HG02870 (cell line): ENCODE measurements at regions not wholly inside any gene's neighbourhood (a gene's known extent, or its start where the extent isn't known, plus 50 kb on each side); places are given as distances from the start of the nearest gene placed in this dataset.
"Not testable (repeated sequence)": the region's sequence is repeated elsewhere in the genome, so short reads cannot be mapped to it uniquely, and the experiment has no call there.

Source experiments
- ATAC-seq: cut with Tn5 transposase; IDR thresholded peaks from one replicate; pipeline ENCODE4 v1.9.1; 2021; ENCODE audit warnings: mild to moderate bottlenecking, moderate library complexity; ENCODE audit not compliant: unreplicated experiment

DNA sequence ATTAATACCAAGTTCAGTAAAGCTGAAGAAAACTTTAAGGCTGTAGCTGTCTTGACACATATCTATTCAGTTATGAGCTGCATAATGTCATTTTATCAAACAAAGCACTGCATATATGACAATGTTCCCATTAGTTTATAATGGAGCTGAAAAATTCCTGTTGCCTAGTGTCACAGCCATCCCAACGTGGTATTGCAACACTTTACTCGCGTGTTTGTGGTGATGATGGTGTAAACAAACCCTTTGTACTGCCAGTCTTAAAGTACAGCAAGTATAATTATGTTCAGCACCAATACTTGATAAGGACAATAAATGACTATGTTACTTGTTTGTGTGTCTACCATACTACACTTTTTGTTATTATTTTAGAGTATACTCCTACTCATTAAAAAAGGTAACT, 1415.6 kb upstream of the PCDH7 start:
- ATAC-seq: no peak

- no peak for ATAC-seq
Observed at GRCh38 chr4:29307256-29307655, 1412.9 kb upstream of the PCDH7 start.

DNA sequence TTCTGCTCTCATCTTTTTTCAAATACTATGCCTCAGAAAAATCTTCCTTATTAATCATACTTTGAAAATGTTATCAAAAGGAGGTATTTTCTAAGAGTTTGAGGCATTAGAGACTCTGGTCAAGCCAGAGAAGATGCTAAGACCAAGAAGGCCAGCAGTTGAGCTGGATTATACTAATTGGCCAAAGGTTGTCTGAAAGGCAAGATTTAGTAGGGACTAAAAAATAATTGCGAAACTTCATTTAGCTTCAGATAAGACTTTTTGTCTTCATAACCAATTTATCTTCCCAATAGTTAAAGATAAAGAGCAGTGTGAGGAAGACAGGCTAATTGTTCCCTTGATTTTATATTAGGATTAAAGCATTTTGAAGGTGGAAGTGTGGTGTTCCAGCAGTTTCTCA, 1412.4 kb upstream of the PCDH7 start:
- no peak for ATAC-seq

DNA sequence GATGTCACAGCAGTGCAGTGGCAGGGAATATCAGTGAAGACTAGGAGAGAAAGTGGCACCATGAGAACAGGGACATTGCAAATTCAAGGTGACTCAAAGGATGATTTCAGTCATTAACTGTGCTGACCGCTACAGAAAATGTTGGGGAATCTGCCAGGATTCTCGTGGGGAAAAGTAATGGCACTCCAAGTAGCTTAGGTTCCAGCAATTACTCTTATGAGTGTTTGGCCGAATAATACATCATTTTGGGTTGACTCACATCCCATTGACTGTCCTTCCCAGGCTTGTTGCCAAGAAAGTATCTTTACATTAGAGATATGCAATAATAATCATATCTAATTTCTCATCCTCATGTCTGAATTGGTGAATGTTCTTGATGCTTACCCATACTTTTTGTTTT, 1411.1 kb upstream of the PCDH7 start:
- no peak for ATAC-seq

DNA sequence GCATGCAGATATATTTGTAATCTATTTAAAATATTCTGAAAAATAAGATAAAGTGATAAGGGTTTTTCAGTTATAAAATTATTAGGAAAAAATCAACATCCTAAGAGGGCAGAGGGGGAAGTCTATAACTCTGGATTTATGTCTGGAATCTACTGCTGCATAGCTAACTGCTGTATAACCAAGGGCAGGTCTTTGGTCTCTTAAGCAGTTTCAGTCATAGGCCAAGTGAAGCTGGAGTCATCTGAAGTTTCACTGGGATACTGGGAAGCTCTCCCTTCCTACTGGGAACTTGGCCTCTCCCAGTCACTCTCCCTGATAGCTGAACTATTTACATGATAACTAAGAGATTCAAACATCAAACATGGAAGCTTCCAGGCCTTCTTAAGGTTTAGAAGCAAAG, 1409.9 kb upstream of the PCDH7 start:
- no peak for ATAC-seq

GRCh38 chr4:29311247-29311646, 1408.9 kb upstream of the PCDH7 start:
- no peak for ATAC-seq

DNA sequence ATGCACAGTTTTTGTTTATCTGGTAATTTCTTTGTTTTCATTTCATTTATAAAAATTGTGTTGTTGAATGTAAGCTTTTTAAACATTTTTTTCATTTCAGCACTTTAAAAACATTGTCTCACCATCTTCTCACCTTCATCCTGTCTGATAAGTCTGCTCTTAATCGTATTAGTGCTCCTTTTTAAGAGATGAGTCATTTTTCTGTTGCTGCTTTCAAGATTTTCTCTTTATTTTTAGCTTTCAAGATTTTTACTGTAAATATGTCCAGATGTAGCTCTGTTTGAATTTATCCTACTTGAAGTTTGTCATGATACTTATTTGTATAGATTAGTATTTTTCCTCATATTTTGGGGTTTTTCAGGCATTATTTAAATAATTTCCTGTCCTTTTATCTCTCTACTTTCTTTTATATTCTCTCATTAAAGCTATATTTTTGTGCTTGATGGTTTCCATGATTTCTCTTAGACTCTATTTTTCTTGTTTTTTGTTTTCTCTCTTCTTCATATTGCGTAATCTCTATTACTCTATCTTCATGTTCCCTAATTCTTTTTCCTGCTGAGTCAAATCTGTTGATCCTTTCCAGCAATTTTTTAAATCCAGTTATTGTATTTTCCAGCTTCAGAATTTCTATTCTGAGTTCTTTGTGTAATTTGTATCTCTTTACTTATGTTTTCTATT, 1400.4 kb upstream of the PCDH7 start:
- ATAC-seq: no peak

GRCh38 chr4:29320947-29321620, 1399.1 kb upstream of the PCDH7 start:
- ATAC-seq: no peak

DNA sequence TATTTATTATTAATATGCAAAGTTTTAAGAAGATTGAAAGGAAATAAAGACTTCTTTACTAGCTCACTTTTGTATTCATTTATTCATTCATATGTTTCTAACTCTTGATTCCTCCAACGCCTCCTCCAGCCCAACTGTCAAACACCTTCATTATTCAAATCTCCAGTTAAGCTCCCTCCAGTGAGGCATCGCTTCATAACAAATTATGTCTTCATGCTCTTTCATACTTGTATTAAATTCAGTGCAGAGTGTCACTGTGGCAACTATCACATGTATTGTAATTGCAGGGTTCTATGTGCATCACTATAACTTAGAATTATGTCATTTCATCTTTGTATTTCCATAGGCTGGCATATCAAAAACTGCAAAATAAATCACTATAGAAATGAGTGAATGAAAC, 1394.2 kb upstream of the PCDH7 start:
- ATAC-seq: no peak

DNA sequence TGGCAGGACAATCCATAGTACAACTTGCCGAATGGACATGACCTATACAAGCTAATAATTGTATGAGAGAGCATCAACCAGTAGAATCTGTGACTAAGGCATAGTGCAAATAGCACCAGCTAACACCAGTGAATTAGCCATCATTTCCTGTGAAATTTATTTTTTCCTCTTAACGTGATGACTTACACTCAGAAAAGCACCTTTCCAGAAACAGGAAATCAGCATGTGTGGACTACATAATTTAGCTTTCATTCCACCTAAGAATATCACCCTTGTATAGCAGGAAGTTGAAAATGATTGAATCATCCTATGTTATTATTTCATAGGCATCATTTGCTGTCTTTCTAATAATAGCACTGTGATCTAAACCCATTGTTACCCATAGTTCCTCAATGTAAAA, 1393.4 kb upstream of the PCDH7 start:
- no peak for ATAC-seq

- ATAC-seq: no peak
Observed at GRCh38 chr4:29336861-29337260, 1383.3 kb upstream of the PCDH7 start.

GRCh38 chr4:29372971-29373370, 1347.2 kb upstream of the PCDH7 start:
- no peak for ATAC-seq

- ATAC-seq: no peak
Observed at GRCh38 chr4:29375716-29376115, 1344.5 kb upstream of the PCDH7 start.

DNA sequence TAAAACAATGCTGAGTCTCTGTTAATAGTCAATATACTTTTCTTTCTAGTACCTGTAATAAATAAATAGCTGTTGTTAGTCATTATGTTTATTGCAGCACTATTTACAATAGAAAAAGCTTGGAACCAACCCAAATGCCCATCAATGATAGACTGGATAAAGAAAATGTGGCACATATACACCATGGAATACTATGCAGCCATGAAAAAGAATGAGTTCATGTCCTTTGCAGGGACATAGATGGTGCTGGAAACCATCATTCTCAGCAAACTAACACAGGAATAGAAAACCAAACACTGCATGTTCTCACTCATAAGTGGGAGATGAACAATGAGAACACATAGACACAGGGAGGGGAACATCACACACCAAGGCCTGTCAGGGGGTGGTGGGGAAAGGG, 1341.9 kb upstream of the PCDH7 start:
- not testable (repeated sequence) for ATAC-seq

DNA sequence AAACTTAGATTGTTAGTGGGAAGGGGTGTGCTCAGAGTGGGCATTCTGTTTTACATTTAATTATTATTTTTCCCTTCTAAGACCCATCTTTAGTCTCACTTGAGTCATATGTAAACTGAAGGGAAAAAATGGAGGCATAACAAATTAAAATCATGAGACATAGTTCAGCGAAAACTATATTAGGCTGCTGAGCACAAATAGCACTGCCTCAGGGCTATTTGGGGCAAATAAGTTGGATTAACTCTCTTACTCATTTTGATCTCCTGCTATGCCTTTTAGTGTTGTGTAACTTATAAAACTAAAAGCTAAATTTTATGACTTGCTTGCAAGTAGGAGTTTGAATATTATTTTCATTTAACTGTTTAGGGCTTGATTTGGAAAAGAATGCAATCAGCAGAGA, 1329.2 kb upstream of the PCDH7 start:
- ATAC-seq: no peak

GRCh38 chr4:29405116-29405515, 1315.1 kb upstream of the PCDH7 start:
- ATAC-seq: no peak

GRCh38 chr4:29415771-29416170, 1304.4 kb upstream of the PCDH7 start:
- ATAC-seq: no peak

DNA sequence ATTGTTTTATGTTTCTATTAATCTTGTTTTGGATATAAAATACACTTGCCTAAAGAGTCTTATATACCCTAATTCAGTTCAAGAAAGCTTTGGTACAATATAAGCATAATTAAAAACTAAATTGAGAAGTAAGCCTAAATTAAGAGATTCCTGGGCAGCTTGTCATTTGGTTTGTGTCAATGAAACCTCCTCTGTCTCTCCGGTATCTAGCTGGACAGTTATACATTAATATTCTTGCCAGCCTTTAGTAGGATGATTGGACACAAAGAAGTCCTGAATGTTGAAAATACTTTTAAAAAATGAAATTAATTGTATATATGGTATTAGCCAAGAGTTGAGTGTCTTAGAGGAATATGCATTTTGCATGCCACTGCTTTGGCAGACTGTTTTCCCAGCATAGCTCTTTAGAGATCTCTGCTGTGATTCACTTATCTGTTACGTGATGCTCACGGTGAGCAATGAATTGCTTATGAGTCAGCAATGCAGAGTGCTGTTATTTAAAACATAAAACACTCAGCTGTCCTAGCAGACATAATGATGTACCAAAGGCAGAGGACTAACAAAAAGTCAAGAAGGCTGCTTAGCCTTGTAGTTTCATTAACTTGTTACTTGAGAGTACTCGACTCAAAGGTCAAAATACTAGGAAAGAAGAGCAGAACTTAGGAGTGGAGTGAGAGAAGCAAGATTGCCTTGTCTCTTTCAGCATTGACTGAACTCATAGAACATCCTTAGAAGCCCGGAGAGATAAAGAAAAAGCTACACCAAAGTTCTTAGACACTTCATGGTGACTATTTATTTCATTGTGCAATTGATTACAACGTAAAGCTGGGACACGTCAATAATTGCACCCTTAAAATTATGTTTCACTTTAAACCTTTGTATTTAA, 1296.1 kb upstream of the PCDH7 start:
- no peak for ATAC-seq

GRCh38 chr4:29453303-29453820, 1266.8 kb upstream of the PCDH7 start:
- ATAC-seq: no peak

GRCh38 chr4:29459926-29460325, 1260.2 kb upstream of the PCDH7 start:
- ATAC-seq: no peak

DNA sequence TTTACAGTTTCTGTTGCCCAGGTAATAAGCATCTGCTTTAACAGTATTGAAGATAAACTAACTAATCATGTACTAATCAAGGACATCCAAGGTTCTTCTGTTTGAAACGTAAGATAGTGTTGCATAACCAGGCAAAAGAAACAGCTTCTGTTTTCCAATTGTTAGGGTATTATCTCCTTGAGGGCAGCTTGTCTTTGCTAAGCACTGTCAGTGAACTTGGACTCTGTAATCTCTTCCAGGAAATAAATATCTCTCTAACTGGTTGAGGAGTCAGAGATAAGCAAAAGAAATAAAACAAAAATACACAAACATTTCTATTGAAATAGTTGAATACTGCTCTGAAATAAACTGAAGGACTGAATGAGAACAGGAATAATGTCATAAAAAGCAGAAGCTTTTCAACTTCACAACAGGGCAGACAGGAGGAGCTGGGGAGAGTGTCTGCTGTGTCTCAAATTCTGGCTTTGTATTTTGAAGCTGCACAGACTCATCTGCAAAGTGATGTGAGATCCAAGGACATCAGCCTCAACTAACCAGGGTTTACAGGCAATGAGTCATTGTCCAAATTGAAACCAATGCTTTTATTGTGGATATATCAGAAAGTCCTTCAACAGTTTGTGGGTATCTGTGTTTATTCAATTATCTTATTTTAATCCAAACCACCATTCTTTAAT, 1253.0 kb upstream of the PCDH7 start:
- no peak for ATAC-seq
